ENCODE measurements at regions not wholly inside any gene's neighbourhood (a gene's known extent, or its start where the extent isn't known, plus 50 kb on each side); places are given as distances from the start of the nearest gene placed in this dataset.

- Mint-ChIP-seq H3K27me3 (peaks cover 0 to 2% of the 10 kb centered on the region in 2 donors), H3K27ac (no peak overlapping the region), H3K4me3 (no peak overlapping the region), H3K9me3 (peaks cover 0 to 4% (median 0%) of the 10 kb centered on the region in 5 donors), H3K36me3 (no peaks in the 10 kb centered on the region), H3K4me1 (no peaks in the 10 kb centered on the region)
- H3K27ac ChIP-seq (ENCODE audit: low read depth, low read length) = no peak overlapping the region
- CTCF ChIA-PET = no interaction called here
- no peaks in the 10 kb centered on the region for H3K9me3 ChIP-seq (ENCODE audit: low read length)
- POLR2A ChIA-PET = no interaction called here
- H3K27me3 ChIP-seq (ENCODE audit: insufficient read depth, low read length, poor library complexity, severe bottlenecking) = no peaks in the 10 kb centered on the region
- DNase-seq = no peak
- H3K4me3 ChIP-seq (ENCODE audit: low read length) = no peak overlapping the region
- no peaks in the 10 kb centered on the region for H3K36me3 ChIP-seq (ENCODE audit: insufficient read depth, low read length)
- no peaks in the 10 kb centered on the region for H3K4me1 ChIP-seq (ENCODE audit: insufficient read depth, low read length)
Observed at GRCh38 chr5:106940301-106940846, 730.4 kb downstream of the EFNA5 start.

DNA sequence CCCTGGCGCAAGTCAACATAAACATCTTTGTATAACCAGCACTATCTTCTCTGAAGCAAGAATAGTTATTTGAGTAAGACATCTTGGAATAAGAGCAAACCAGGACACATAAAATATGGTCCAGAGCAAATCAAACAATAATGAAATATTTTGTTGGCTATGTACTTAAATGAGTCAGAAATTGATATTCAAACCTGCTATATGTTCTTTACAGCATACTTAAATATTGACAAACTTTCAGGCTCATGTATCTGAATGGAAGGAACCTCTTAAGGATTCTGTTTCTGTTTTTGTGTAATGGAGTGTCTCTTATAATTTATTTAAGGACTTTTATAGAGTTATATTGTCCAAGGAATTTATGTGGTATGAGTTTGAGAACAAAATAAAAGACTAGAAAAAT, 747.3 kb downstream of the EFNA5 start:
- Mint-ChIP-seq H3K4me3 (no peak overlapping the region), H3K27me3 (peaks cover 0 to 1% of the 10 kb centered on the region in 2 donors), H3K27ac (no peak overlapping the region), H3K9me3 (peaks cover 0 to 5% (median 0%) of the 10 kb centered on the region in 5 donors), H3K4me1 (no peaks in the 10 kb centered on the region), H3K36me3 (no peaks in the 10 kb centered on the region)
- ChIA-PET POLR2A (no interaction called here), CTCF (no interaction called here)
- Histone ChIP-seq H3K27me3 (ENCODE audit: insufficient read depth, low read length, poor library complexity, severe bottlenecking) (no peaks in the 10 kb centered on the region), H3K4me1 (ENCODE audit: insufficient read depth, low read length) (no peaks in the 10 kb centered on the region), H3K27ac (ENCODE audit: low read depth, low read length) (no peak overlapping the region), H3K9me3 (ENCODE audit: low read length) (no peaks in the 10 kb centered on the region), H3K4me3 (ENCODE audit: low read length) (no peak overlapping the region), H3K36me3 (ENCODE audit: insufficient read depth, low read length) (no peaks in the 10 kb centered on the region)
- no peak for DNase-seq

DNA sequence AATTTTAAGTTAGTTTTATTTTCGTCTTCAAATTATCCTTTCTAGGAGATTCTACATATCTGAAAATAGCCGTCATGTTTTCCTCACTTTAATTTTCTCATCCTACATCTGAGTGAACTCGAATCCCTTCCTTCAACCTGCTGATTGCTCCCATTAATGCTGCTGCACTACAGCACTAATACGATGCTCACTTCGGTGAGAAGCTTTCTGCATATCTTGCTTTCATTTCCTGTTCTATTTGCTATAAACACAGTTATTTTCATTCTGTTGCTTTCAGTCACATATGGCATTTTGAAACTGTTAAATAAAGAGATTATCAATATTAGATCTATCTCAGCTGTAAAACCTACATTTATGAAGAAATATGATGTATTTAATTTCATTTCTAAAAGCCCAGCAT, 749.2 kb downstream of the EFNA5 start:
- Mint-ChIP-seq H3K27ac (no peak overlapping the region), H3K4me1 (no peaks in the 10 kb centered on the region), H3K27me3 (no peaks in the 10 kb centered on the region), H3K4me3 (no peak overlapping the region), H3K9me3 (no peaks in the 10 kb centered on the region), H3K36me3 (no peaks in the 10 kb centered on the region)
- POLR2A ChIA-PET = no interaction called here
- no peak overlapping the region for H3K4me3 ChIP-seq (ENCODE audit: low read length)
- H3K36me3 ChIP-seq (ENCODE audit: insufficient read depth, low read length) = no peaks in the 10 kb centered on the region
- H3K9me3 ChIP-seq (ENCODE audit: low read length) = no peaks in the 10 kb centered on the region
- DNase-seq = no peak
- H3K4me1 ChIP-seq (ENCODE audit: insufficient read depth, low read length) = no peaks in the 10 kb centered on the region
- H3K27ac ChIP-seq (ENCODE audit: low read depth, low read length) = no peak overlapping the region
- CTCF ChIA-PET = no interaction called here
- H3K27me3 ChIP-seq (ENCODE audit: insufficient read depth, low read length, poor library complexity, severe bottlenecking) = no peaks in the 10 kb centered on the region

GRCh38 chr5:106910486-106910885, 760.3 kb downstream of the EFNA5 start:
- no peaks in the 10 kb centered on the region for H3K36me3 Mint-ChIP-seq
- Histone ChIP-seq H3K36me3 (ENCODE audit: insufficient read depth, low read length) (no peaks in the 10 kb centered on the region), H3K4me3 (ENCODE audit: low read length) (no peak overlapping the region), H3K4me1 (ENCODE audit: insufficient read depth, low read length) (no peaks in the 10 kb centered on the region), H3K27me3 (ENCODE audit: insufficient read depth, low read length, poor library complexity, severe bottlenecking) (no peaks in the 10 kb centered on the region), H3K9me3 (ENCODE audit: low read length) (no peaks in the 10 kb centered on the region), H3K27ac (ENCODE audit: low read depth, low read length) (no peak overlapping the region)
- H3K27ac Mint-ChIP-seq = no peak overlapping the region
- no peaks in the 10 kb centered on the region for H3K4me1 Mint-ChIP-seq
- CTCF ChIA-PET = no interaction called here
- POLR2A ChIA-PET = no interaction called here
- H3K9me3 Mint-ChIP-seq = peaks cover 0 to 2% (median 0%) of the 10 kb centered on the region in 5 donors
- DNase-seq = no peak
- no peaks in the 10 kb centered on the region for H3K27me3 Mint-ChIP-seq
- H3K4me3 Mint-ChIP-seq = no peak overlapping the region

GRCh38 chr5:106909716-106910115, 761.0 kb downstream of the EFNA5 start:
- H3K9me3 Mint-ChIP-seq = peaks cover 0 to 2% (median 0%) of the 10 kb centered on the region in 5 donors
- Histone ChIP-seq H3K27ac (ENCODE audit: low read depth, low read length) (no peak overlapping the region), H3K9me3 (ENCODE audit: low read length) (no peaks in the 10 kb centered on the region), H3K36me3 (ENCODE audit: insufficient read depth, low read length) (no peaks in the 10 kb centered on the region), H3K4me3 (ENCODE audit: low read length) (no peak overlapping the region), H3K4me1 (ENCODE audit: insufficient read depth, low read length) (no peaks in the 10 kb centered on the region), H3K27me3 (ENCODE audit: insufficient read depth, low read length, poor library complexity, severe bottlenecking) (no peaks in the 10 kb centered on the region)
- CTCF ChIA-PET = no interaction called here
- POLR2A ChIA-PET = no interaction called here
- no peak overlapping the region for H3K27ac Mint-ChIP-seq
- H3K4me1 Mint-ChIP-seq = no peaks in the 10 kb centered on the region
- H3K36me3 Mint-ChIP-seq = no peaks in the 10 kb centered on the region
- no peaks in the 10 kb centered on the region for H3K27me3 Mint-ChIP-seq
- no peak overlapping the region for H3K4me3 Mint-ChIP-seq
- DNase-seq = no peak

DNA sequence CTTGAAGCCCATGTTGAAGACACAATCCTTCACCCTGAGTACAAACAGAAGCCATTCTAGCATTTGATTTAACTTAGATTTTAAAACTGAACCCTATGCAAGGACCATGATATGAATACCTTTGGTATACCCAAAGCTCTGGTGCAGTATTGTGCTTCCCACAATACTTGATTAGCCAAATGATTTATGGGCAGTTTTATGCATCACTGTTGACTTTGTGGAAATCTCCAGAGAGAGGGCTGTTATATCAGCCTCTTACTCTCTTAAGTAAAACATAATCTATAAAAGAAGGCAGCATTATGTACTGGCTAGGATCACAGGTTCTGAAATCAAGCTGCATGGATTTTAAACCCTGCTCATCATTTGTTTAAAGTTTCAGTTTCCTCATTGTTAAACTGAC, 762.8 kb downstream of the EFNA5 start:
- Histone ChIP-seq H3K4me3 (ENCODE audit: low read length) (no peak overlapping the region), H3K36me3 (ENCODE audit: insufficient read depth, low read length) (no peaks in the 10 kb centered on the region), H3K27me3 (ENCODE audit: insufficient read depth, low read length, poor library complexity, severe bottlenecking) (no peaks in the 10 kb centered on the region), H3K4me1 (ENCODE audit: insufficient read depth, low read length) (no peaks in the 10 kb centered on the region), H3K9me3 (ENCODE audit: low read length) (no peaks in the 10 kb centered on the region), H3K27ac (ENCODE audit: low read depth, low read length) (no peak overlapping the region)
- Mint-ChIP-seq H3K27ac (no peak overlapping the region), H3K9me3 (peaks cover 0 to 2% (median 0%) of the 10 kb centered on the region in 5 donors), H3K4me1 (no peaks in the 10 kb centered on the region), H3K4me3 (no peak overlapping the region), H3K27me3 (no peaks in the 10 kb centered on the region), H3K36me3 (no peaks in the 10 kb centered on the region)
- ChIA-PET CTCF (no interaction called here), POLR2A (no interaction called here)
- DNase-seq = no peak

GRCh38 chr5:106906199-106906598, 764.5 kb downstream of the EFNA5 start:
- Mint-ChIP-seq H3K4me3 (no peak overlapping the region), H3K27me3 (no peaks in the 10 kb centered on the region), H3K9me3 (peaks cover 0 to 6% (median 0%) of the 10 kb centered on the region in 5 donors), H3K4me1 (no peaks in the 10 kb centered on the region), H3K27ac (no peak overlapping the region), H3K36me3 (no peaks in the 10 kb centered on the region)
- Histone ChIP-seq H3K36me3 (ENCODE audit: insufficient read depth, low read length) (no peaks in the 10 kb centered on the region), H3K9me3 (ENCODE audit: low read length) (no peaks in the 10 kb centered on the region), H3K4me1 (ENCODE audit: insufficient read depth, low read length) (no peaks in the 10 kb centered on the region), H3K27me3 (ENCODE audit: insufficient read depth, low read length, poor library complexity, severe bottlenecking) (no peaks in the 10 kb centered on the region), H3K4me3 (ENCODE audit: low read length) (no peak overlapping the region), H3K27ac (ENCODE audit: low read depth, low read length) (no peak overlapping the region)
- ChIA-PET POLR2A (no interaction called here), CTCF (no interaction called here)
- no peak for DNase-seq

- Mint-ChIP-seq H3K4me1 (no peaks in the 10 kb centered on the region), H3K27ac (no peak overlapping the region), H3K4me3 (no peak overlapping the region), H3K9me3 (peaks cover 0 to 4% (median 0%) of the 10 kb centered on the region in 5 donors), H3K27me3 (no peaks in the 10 kb centered on the region), H3K36me3 (no peaks in the 10 kb centered on the region)
- no peaks in the 10 kb centered on the region for H3K9me3 ChIP-seq (ENCODE audit: low read length)
- H3K27ac ChIP-seq (ENCODE audit: low read depth, low read length) = no peak overlapping the region
- ChIA-PET POLR2A (no interaction called here), CTCF (no interaction called here)
- H3K36me3 ChIP-seq (ENCODE audit: insufficient read depth, low read length) = no peaks in the 10 kb centered on the region
- H3K4me1 ChIP-seq (ENCODE audit: insufficient read depth, low read length) = no peaks in the 10 kb centered on the region
- H3K4me3 ChIP-seq (ENCODE audit: low read length) = no peak overlapping the region
- no peak for DNase-seq
- no peaks in the 10 kb centered on the region for H3K27me3 ChIP-seq (ENCODE audit: insufficient read depth, low read length, poor library complexity, severe bottlenecking)
Observed at GRCh38 chr5:106894964-106895363, 775.8 kb downstream of the EFNA5 start.

DNA sequence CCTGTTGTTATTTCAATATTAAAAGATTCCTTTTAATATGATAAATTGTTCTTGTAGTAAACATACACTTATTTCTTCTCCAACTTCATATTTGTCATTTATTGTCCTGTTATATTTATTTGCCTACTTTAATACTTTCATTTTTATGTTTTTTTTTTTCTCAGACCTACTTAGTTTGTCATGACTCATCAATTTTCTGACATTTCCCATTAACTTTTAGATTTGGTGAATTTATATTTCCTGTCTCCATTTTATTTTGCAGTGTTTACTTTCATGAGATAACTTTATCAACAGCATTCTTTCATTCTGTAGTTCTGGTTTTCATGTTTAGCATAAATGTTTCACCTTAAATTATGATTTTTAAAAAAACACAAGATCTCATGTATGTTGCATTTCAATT, 788.7 kb downstream of the EFNA5 start:
- Histone ChIP-seq H3K9me3 (ENCODE audit: low read length) (no peaks in the 10 kb centered on the region), H3K27me3 (ENCODE audit: insufficient read depth, low read length, poor library complexity, severe bottlenecking) (no peaks in the 10 kb centered on the region), H3K36me3 (ENCODE audit: insufficient read depth, low read length) (no peaks in the 10 kb centered on the region), H3K27ac (ENCODE audit: low read depth, low read length) (no peak overlapping the region), H3K4me3 (ENCODE audit: low read length) (no peak overlapping the region), H3K4me1 (ENCODE audit: insufficient read depth, low read length) (no peaks in the 10 kb centered on the region)
- H3K4me1 Mint-ChIP-seq = no peaks in the 10 kb centered on the region
- H3K4me3 Mint-ChIP-seq = no peak overlapping the region
- H3K9me3 Mint-ChIP-seq = peaks cover 0 to 2% (median 0%) of the 10 kb centered on the region in 5 donors
- H3K27ac Mint-ChIP-seq = no peak overlapping the region
- no peaks in the 10 kb centered on the region for H3K36me3 Mint-ChIP-seq
- DNase-seq = no peak
- ChIA-PET CTCF (no interaction called here), POLR2A (no interaction called here)
- no peaks in the 10 kb centered on the region for H3K27me3 Mint-ChIP-seq

Measured in CD8-positive, alpha-beta memory T cell (primary cell).